DND-41 (cell line): ENCODE measurements at regions not wholly inside any gene's neighbourhood (a gene's known extent, or its start where the extent isn't known, plus 50 kb on each side); places are given as distances from the start of the nearest gene placed in this dataset.

Experiments used
- EZH2 ChIP-seq: IDR thresholded peaks from 3 replicates; pipeline ENCODE4 v1.6.1; 2012; ENCODE audit warnings: borderline replicate concordance, low read depth, mild to moderate bottlenecking, moderate library complexity, low read length, inconsistent platforms; ENCODE audit not compliant: severe bottlenecking
- TF ChIP-seq, protein P1 (sequence below): IDR thresholded peaks from 2 replicates; pipeline ENCODE4 v1.5.1; 2012; ENCODE audit warnings: borderline replicate concordance, low read length, moderate library complexity, mild to moderate bottlenecking; ENCODE audit not compliant: poor library complexity, severe bottlenecking; ENCODE audit errors: extremely low read depth

DNA sequence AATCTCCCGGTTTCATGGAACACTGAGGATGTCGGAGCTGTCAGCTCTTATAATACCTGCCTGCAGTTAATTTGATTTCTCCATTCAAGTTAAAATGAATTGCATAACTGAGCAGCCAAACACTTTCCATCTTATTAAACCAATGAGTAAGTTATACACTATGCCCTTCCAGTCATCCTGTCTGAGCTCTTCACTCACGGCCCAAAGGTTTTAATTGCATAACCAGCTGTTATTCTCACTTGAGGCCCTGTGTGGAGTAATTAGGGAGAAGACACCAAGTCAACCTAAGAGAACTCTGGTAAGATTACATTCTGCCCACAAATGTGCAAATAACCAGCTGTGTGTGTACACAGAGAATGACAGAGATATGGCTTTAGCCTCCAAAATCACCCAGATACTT, 303.5 kb downstream of the TBC1D4 start:
- TF ChIP-seq, protein P1, sequence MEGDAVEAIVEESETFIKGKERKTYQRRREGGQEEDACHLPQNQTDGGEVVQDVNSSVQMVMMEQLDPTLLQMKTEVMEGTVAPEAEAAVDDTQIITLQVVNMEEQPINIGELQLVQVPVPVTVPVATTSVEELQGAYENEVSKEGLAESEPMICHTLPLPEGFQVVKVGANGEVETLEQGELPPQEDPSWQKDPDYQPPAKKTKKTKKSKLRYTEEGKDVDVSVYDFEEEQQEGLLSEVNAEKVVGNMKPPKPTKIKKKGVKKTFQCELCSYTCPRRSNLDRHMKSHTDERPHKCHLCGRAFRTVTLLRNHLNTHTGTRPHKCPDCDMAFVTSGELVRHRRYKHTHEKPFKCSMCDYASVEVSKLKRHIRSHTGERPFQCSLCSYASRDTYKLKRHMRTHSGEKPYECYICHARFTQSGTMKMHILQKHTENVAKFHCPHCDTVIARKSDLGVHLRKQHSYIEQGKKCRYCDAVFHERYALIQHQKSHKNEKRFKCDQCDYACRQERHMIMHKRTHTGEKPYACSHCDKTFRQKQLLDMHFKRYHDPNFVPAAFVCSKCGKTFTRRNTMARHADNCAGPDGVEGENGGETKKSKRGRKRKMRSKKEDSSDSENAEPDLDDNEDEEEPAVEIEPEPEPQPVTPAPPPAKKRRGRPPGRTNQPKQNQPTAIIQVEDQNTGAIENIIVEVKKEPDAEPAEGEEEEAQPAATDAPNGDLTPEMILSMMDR = no peak
- no peak for TF ChIP-seq EZH2
